GM18951 (cell line): ENCODE measurements at regions not wholly inside any gene's neighbourhood (a gene's known extent, or its start where the extent isn't known, plus 50 kb on each side); places are given as distances from the start of the nearest gene placed in this dataset.

Source experiments
- POLR2A ChIP-seq: IDR thresholded peaks from 4 replicates; pipeline ENCODE4 v1.6.1; 2011; ENCODE audit warnings: mild to moderate bottlenecking; ENCODE audit not compliant: insufficient read length, insufficient read depth; ENCODE audit errors: extremely low read depth
- in situ Hi-C: fragments of 300-500 bp; cut with MboI; formaldehyde crosslinking; loops from one replicate; pipeline ENCODE4 v1.12.0; 2022; ENCODE audit warnings: low sequenced_read_pairs, mixed read lengths, inconsistent platforms; ENCODE audit not compliant: unreplicated experiment

DNA sequence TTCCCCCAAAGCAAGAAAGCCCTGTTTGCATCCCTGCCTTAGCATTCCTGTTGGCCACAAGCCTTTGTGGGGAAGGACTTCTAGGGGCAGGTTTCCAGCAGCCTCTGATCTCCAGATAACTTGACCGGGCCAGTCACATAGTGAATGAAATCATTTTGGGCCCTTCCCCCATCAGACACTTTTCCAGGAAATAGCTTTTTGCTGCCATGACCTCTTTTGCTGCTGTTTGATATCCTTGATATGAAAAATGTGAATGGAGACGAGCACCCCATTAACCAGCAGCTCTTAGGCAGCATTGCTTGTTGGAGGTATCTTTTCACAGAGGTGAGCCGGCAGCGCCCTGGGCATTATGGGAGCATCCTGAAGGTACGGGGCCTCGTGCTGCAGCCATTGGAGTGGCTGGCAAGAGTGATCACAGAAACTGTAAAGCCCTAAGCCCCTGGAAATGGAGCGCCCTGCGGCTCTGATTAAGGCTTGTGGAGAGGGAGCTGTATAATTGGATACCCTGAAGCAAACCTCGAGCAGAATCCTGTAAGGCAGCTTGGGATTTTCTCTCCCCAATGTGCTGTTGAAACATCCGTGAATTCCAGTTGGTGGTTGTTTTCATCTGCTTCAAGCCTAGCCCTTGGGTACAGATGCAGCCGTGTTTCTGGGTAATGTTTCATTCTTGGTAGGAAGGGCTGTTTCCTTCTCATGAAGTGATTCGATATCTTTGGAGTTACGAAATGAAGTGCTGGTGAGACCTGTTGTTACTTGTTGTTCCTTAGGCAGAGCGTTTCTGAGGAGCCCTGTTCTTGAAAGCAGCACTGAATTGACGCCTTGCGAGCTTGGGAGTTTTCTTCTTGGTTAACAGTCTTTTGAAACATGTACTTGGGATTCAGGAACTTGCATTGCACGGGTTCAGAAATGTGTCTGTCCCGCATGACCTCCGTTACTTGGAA is 179.0 kb downstream of the PTEN start:
- no peak for TF ChIP-seq POLR2A
- in situ Hi-C loops, result no loop called here

- in situ Hi-C loops, result no loop called here
- no peak for TF ChIP-seq POLR2A
These were observed 181.7 kb downstream of the PTEN start for GRCh38 chr10:88045096-88045495.

GRCh38 chr10:88045656-88046415 is 182.4 kb downstream of the PTEN start:
- in situ Hi-C loops, result no loop called here
- TF ChIP-seq POLR2A, result no peak

GRCh38 chr10:88047579-88047978 is 184.2 kb downstream of the PTEN start:
- no peak for TF ChIP-seq POLR2A

GRCh38 chr10:88048312-88048711 is 184.9 kb downstream of the PTEN start:
- in situ Hi-C loops, result no loop called here
- TF ChIP-seq POLR2A, result no peak

More at GRCh38 chr10:88047579-88047978, 184.2 kb downstream of the PTEN start:
- in situ Hi-C loops, result no loop called here

DNA sequence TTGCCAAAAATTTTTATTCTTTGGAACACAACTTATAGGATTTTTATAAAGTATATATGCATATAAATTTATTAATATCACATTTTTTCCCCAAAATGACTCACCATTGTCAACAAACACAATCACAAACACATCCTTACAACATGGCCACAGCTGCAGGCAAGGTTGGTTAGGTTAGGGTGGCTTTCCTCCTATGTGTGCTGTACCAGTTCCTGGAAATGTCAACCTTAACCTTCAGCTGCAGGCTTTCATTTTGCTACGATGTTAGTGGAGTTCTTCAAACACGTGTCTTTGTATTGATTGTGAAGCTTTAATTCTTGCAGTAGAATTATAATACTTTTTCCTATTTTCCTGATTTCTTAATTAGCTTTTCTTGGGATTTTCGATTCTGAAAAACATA is 185.8 kb downstream of the PTEN start:
- TF ChIP-seq POLR2A, result no peak
- in situ Hi-C loops, result no loop called here

DNA sequence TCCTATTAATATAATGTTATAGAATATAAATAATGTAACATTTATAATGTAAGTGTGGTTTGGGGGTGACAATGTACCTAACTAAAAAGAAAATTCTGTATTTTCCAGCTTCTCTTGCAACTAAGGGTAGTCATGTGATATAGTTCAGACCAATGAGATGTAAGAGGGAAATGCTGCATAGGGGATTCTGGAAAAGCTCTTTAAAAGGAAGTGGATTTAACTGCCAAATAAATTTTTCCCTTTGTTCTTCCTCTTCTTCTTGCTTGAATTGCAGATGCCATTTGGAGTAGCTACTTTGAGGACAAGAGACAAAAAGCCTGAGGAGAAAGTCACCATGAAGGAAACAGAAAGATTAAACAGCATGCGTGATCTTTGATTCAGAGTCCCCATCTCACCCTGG is 194.3 kb downstream of the PTEN start:
- no peak for TF ChIP-seq POLR2A
- in situ Hi-C loops, result no loop called here

GRCh38 chr10:88058750-88059149 is 195.3 kb downstream of the PTEN start:
- no peak for TF ChIP-seq POLR2A
- in situ Hi-C loops, result no loop called here

DNA sequence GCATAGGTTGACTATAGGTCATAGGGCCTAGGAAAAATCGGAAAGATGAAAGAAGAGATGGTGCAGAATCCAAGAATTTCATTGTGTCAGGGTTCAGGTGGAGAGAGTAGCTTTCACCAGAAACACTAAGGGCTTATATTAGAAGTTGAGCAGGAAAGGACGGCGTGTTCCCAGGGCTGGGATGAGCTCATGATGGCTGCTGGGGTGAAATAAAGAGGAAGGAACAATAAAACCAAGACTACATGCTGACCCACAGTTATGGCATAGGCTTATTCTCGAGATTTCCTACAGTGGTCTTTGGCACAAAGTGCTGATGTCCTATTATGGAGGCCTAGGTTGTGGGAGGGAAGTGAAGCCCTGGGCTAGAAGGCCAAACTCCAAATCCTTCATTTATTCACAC is 195.8 kb downstream of the PTEN start:
- in situ Hi-C loops, result no loop called here
- no peak for TF ChIP-seq POLR2A

DNA sequence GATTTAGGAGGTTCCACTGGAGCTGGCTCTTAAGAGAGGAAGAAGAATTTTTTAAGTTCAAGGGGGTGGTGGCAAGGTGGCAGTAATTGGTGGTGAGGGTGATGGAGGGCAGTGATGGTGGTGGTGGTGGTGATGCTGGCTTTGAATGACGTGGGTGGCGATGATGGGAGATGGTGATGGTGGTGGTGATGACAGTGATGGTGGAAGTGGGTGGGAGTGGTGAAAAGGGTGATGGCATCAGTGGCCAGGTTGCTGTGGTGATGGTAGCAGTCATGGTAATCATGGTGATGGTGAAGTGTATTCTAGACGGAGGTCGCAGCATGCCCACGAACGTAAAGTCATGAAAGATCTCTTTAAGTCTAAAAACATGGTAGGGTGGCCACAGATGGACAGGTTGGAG is 197.3 kb downstream of the PTEN start:
- no peak for TF ChIP-seq POLR2A
- in situ Hi-C loops, result no loop called here

DNA sequence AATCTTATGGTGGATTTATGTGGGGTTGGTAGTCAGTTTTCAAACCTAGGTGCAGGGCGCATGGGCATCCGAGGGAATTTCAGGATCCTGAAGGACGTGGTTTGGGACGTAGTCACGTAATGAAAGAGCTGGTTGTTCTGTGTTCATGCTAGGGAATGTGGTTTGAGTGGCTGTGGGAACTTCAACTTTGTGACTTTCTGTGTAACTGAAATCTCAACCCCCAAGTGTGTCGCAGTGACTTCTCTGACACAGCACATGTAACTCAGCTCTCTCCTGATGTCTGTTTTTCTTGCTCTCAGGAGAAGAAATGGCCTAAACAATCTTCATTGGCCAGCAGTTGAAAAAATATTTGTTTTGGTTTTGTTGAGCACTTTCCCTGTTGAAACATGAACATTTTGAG is 199.0 kb downstream of the PTEN start:
- TF ChIP-seq POLR2A, result no peak
- in situ Hi-C loops, result no loop called here

- in situ Hi-C loops, result no loop called here
These were observed 199.5 kb downstream of the PTEN start for GRCh38 chr10:88062798-88063472.

GRCh38 chr10:88063861-88064557 is 200.6 kb downstream of the PTEN start:
- in situ Hi-C loops, result no loop called here
- no peak for TF ChIP-seq POLR2A

More at GRCh38 chr10:88062798-88063472, 199.5 kb downstream of the PTEN start:
- TF ChIP-seq POLR2A, result no peak
